Ureter (tissue), 1 donor: ENCODE measurements at regions not wholly inside any gene's neighbourhood (a gene's known extent, or its start where the extent isn't known, plus 50 kb on each side); places are given as distances from the start of the nearest gene placed in this dataset.

ENCODE experiments used
- DNase-seq: peaks from one replicate; pipeline ENCODE4 v3.0.0-alpha.2; 2020; ENCODE audit warnings: low spot score
- donor health status: DM: yes; HTN: yes; CAD: no.

DNA sequence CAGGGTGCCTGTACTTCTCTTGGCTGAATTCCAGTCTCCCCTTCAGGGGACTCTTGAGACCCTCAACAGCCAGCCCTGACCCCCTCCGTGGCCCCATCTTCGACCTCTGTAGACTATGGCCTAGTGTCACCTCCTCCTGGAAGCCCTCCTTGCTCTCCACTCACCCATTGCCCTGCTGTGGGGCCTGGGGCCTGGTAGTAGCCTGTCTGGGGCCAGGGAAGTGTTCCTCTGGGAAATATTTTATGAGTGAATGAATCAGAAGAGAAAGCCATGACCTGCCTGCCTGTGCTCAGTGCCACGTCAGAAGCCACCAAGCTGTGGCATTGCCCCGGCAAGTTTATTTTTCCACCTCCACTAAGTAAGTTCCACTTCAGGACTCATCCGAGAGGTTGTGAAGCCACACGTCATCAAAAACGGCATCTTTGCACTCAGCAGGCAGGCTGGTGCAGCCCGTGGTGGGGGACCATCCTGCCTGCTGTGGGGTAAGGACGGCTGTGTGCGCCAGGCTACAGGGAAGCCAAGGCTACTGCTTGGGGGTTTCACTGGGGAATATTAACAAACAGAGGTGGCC is 59.6 kb upstream of the PPARA start:
- DNase-seq: no peak

DNA sequence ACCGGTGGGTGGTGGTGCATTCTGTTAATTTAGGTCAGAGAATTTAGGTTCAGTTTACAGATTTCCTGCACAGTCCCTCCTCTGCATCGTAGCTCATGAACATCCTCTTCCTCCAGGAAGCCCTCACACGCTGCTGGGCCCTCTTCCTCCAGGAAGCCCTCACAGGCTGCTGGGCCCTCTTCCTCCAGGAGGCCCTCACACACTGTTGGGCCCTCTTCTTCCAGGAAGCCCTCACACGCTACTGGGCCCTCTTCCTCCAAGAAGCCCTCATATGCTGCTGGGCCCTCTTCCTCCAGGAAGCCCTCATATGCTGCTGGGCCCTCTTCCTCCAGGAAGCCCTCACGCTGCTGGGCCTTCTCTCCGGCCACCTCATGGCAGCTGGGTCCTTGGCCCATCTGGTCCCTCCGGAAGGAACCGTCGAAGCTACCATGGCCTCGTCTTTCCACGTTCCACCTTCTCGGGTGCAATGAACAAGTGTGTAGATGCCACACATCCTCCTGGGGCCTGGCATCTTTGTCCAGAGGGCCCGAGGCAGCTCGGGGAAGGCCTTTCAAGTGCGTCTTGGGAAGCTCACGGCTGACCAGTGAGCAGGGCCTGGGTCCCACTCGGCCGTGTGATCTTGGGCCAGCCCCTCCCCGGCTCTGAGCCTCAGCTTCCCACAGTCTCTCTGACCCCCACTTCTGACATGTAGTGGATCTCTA is 58.9 kb upstream of the PPARA start:
- DNase-seq: no peak

DNA sequence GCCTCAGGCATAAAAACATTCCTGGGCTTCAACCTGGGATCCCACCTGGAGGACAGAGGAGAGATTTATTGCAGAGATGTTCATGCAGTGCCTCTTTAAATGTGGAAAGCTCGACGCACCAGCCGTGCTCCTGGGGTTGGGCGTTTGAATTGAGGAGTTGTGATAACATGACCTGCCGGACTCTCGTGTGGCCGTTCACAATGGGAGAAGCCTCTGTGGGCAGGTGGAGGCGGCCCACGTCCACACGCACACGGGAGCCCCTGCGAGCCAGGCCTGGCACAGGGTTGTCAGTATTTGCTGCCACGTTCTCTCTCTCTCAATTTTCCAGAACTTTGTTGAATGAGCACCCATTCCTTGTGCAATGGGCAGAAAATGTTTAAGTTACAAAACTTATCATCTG is 58.3 kb upstream of the PPARA start:
- no peak for DNase-seq

- no peak for DNase-seq
These were observed 57.5 kb upstream of the PPARA start for GRCh38 chr22:46092670-46093410.

- no peak for DNase-seq
These were observed 56.5 kb upstream of the PPARA start for GRCh38 chr22:46093796-46094195.

DNA sequence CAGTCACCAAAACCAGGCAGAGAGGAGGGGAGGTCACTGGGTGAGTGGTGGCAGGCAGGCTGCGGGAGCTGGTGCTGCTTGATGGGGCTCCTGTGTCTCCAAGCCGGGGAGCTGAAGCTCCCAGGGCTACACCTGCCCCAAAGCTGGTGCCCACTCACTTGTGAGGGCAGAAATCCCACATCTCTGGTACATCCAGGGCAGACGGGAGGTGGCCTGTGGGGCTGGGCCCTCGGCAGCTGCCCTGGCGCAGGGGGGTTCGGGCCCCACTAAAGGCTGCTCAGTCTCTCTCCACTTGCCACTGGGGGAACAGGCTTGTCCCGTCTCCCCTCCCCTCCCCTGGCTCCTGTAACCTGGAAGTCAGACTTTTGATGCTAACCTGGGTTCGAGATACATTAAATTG is 55.6 kb upstream of the PPARA start:
- DNase-seq: no peak

DNA sequence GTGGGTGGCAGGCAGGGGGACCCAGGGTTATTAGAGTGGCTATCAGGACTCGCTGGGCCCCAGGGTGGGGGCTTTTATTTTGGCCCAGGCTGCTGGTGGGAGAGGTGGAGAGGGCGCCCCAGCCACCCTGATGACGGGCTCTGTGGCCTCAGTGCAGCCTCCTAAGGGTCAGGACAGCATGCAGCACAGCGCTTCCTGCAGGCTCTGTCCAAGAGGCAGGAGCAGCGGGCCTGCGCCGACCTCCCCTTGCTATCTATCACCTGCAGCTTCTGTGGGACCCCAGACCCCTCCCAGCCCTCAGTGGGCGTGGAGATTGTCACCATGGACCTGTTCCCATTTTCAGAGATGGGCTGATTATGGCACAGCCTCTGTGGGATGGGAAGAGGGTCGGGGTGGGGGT is 54.3 kb upstream of the PPARA start:
- no peak for DNase-seq

DNA sequence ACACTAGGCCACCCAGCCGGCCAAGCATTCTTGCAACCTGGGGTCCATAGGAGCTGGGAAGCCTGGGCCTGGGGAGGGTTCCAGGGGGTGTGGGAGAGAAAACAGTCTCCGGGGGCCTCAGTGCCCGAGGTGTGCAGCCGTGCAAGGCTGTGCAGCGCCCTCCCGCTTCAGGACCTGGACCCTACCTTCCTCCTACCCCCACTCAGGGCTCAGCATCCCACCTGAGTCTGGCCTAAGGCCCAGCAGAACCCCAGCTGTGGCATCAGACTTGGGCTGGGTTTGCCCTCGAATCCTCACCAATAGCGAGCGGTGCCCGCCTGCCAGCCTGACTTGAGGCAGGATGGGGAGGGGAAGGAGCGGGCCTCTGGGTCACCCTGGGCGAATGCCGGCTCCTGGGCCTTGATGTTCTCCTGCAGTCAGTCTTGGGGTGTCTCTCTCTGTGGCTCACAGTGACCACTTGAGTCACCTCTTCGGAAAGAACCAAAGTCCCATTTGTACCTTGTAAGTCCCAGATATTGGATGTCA is 53.6 kb upstream of the PPARA start:
- DNase-seq: no peak

- DNase-seq: no peak
These were observed 52.9 kb upstream of the PPARA start for GRCh38 chr22:46097268-46097900.

- DNase-seq: no peak
These were observed 51.5 kb upstream of the PPARA start for GRCh38 chr22:46098525-46099475.

GRCh38 chr22:46099740-46100139 is 50.6 kb upstream of the PPARA start:
- no peak for DNase-seq

GRCh38 chr22:46100401-46101105 is 49.8 kb upstream of the PPARA start:
- no peak for DNase-seq
